IMR-90 (cell line): ENCODE measurements at regions not wholly inside any gene's neighbourhood (a gene's known extent, or its start where the extent isn't known, plus 50 kb on each side); places are given as distances from the start of the nearest gene placed in this dataset.

Source experiments
- ATAC-seq: fragments of 200-7000 bp; cut with Tn5 transposase; 2 replicates; pipeline ENCODE4 v1.9.1; 2020; ENCODE audit warnings: low read depth, mild to moderate bottlenecking, moderate library complexity
- BruUV-seq: library from RNA; stranded (reverse); fragments of 400-500 nt; replicated peaks from 2 replicates; lab custom pipeline; 2021; lab: Mats Ljungman, UMichigan
- CTCF ChIA-PET: fragments of 300-600 bp; formaldehyde crosslinking; extraction: SDS; loops from one replicate; lab custom pipeline; 2021; ENCODE audit warnings: antibody characterized with exemption; lab: Yijun Ruan, JAX
- POLR2A ChIA-PET: fragments of 300-600 bp; sonication (Branson Sonifier 250); formaldehyde crosslinking; loops from one replicate; lab custom pipeline; 2022; ENCODE audit warnings: antibody characterized with exemption; ENCODE audit not compliant: unreplicated experiment; lab: Charles Lee
- DNase-seq: peaks from one replicate; pipeline ENCODE4 v3.0.0; 2013
- H2AFZ ChIP-seq: replicated peaks from 2 replicates; pipeline ENCODE3; 2013; ENCODE audit warnings: low read length, mild to moderate bottlenecking; ENCODE audit not compliant: poor library complexity
- H2AK5ac ChIP-seq: 2 replicates; pipeline ENCODE4 v1.6.1; 2013; ENCODE audit warnings: low read depth, low read length, inconsistent platforms
- H2AK9ac ChIP-seq: replicated peaks from 2 replicates; pipeline ENCODE3; 2013; ENCODE audit warnings: mild to moderate bottlenecking, low read depth, low read length, moderate library complexity; ENCODE audit not compliant: poor library complexity
- H2BK120ac ChIP-seq: 2 replicates; pipeline ENCODE4 v1.6.1; 2013; ENCODE audit warnings: low read depth, low read length, inconsistent platforms
- H2BK15ac ChIP-seq: 3 replicates; pipeline ENCODE4 v1.6.1; 2013; ENCODE audit warnings: low read depth, low read length, inconsistent platforms
- H2BK20ac ChIP-seq: 2 replicates; pipeline ENCODE4 v1.6.1; 2013; ENCODE audit warnings: low read depth, mild to moderate bottlenecking, inconsistent platforms, low read length, moderate library complexity
- H2BK5ac ChIP-seq: 2 replicates; pipeline ENCODE4 v1.6.1; 2013; ENCODE audit warnings: mild to moderate bottlenecking, low read depth, low read length, inconsistent platforms; ENCODE audit not compliant: poor library complexity, severe bottlenecking
- H3K14ac ChIP-seq: replicated peaks from 2 replicates; pipeline ENCODE4 v1.6.1; 2013; ENCODE audit warnings: low read depth, low read length, inconsistent platforms
- H3K18ac ChIP-seq: 2 replicates; pipeline ENCODE4 v1.6.1; 2013; ENCODE audit warnings: low read depth, low read length, control low read depth
- H3K23ac ChIP-seq: 2 replicates; pipeline ENCODE4 v1.6.1; 2013; ENCODE audit warnings: low read depth, low read length, inconsistent platforms
- H3K27ac ChIP-seq: 2 replicates; pipeline ENCODE4 v1.5.1; 2013; ENCODE audit warnings: mild to moderate bottlenecking, control low read depth, low read length; ENCODE audit not compliant: insufficient read depth
- H3K27me3 ChIP-seq: 2 replicates; pipeline ENCODE4 v1.6.1; 2013; ENCODE audit warnings: low read length; ENCODE audit not compliant: control insufficient read depth, insufficient read depth
- H3K36me3 ChIP-seq: 2 replicates; pipeline ENCODE4 v1.6.1; 2013; ENCODE audit warnings: low read length, mixed read lengths; ENCODE audit not compliant: control insufficient read depth, insufficient read depth
- H3K4ac ChIP-seq: 2 replicates; pipeline ENCODE4 v1.6.1; 2013; ENCODE audit warnings: low read depth, low read length, inconsistent platforms
- H3K4me1 ChIP-seq: 2 replicates; pipeline ENCODE4 v1.6.1; 2013; ENCODE audit warnings: low read length, mixed read lengths; ENCODE audit not compliant: control insufficient read depth, insufficient read depth
- H3K4me2 ChIP-seq: 2 replicates; pipeline ENCODE4 v1.6.1; 2013; ENCODE audit warnings: low read depth, mild to moderate bottlenecking, control low read depth, low read length, moderate library complexity
- H3K4me3 ChIP-seq: 2 replicates; pipeline ENCODE4 v1.5.1; 2013; ENCODE audit warnings: low read depth, mild to moderate bottlenecking, control low read depth, low read length, moderate library complexity; ENCODE audit not compliant: insufficient read depth
- H3K56ac ChIP-seq: 2 replicates; pipeline ENCODE4 v1.6.1; 2013; ENCODE audit warnings: low read length, inconsistent platforms; ENCODE audit not compliant: insufficient read depth; ENCODE audit errors: extremely low read depth
- H3K79me1 ChIP-seq, 2 experiments: 2 replicates each; pipeline ENCODE4 v1.6.1; 2013; ENCODE audit warnings: low read length in 2 of 2, inconsistent platforms in 1 of 2, low read depth in 1 of 2
- H3K9ac ChIP-seq: 2 replicates; pipeline ENCODE4 v1.6.1; 2013; ENCODE audit warnings: low read depth, low read length, control low read depth
- H3K9me1 ChIP-seq: 2 replicates; pipeline ENCODE4 v1.6.1; 2013; ENCODE audit warnings: low read length, inconsistent platforms; ENCODE audit not compliant: insufficient read depth
- H3K9me3 ChIP-seq: 2 replicates; pipeline ENCODE4 v1.6.1; 2013; ENCODE audit warnings: low read length; ENCODE audit not compliant: control insufficient read depth, insufficient read depth
- H4K20me1 ChIP-seq: 2 replicates; pipeline ENCODE4 v1.6.1; 2013; ENCODE audit warnings: low read length, inconsistent platforms; ENCODE audit not compliant: insufficient read depth
- H4K5ac ChIP-seq: 2 replicates; pipeline ENCODE4 v1.6.1; 2013; ENCODE audit warnings: mild to moderate bottlenecking, low read depth, low read length, control low read depth
- H4K8ac ChIP-seq, 2 experiments: 2 replicates each; pipeline ENCODE4 v1.6.1; 2013; ENCODE audit warnings: low read depth in 2 of 2, low read length in 2 of 2, control low read depth in 1 of 2, inconsistent platforms in 1 of 2
- H4K91ac ChIP-seq: 2 replicates; pipeline ENCODE4 v1.6.1; 2013; ENCODE audit warnings: low read depth, low read length, inconsistent platforms; ENCODE audit not compliant: insufficient read depth
- BHLHE40 ChIP-seq: fragments of 150-350 bp; IDR thresholded peaks from 2 replicates; pipeline ENCODE4 v1.6.1; 2016; ENCODE audit warnings: mild to moderate bottlenecking, low read depth, low read length
- CEBPB ChIP-seq: IDR thresholded peaks from 2 replicates; pipeline ENCODE4 v1.6.1; 2012; ENCODE audit warnings: low read depth, low read length, improper control_type of control experiment
- CHD1 ChIP-seq: IDR thresholded peaks from 2 replicates; pipeline ENCODE4 v1.6.1; 2012; ENCODE audit warnings: low read depth, low read length, improper control_type of control experiment
- FOS ChIP-seq: fragments of 150-350 bp; IDR thresholded peaks from 2 replicates; pipeline ENCODE4 v1.6.1; 2016; ENCODE audit warnings: low read depth, low read length
- MAFK ChIP-seq: IDR thresholded peaks from 2 replicates; pipeline ENCODE4 v1.6.1; 2012; ENCODE audit warnings: low read depth, low read length, improper control_type of control experiment
- MAZ ChIP-seq: IDR thresholded peaks from 2 replicates; pipeline ENCODE4 v1.6.1; 2012; ENCODE audit warnings: low read depth, mild to moderate bottlenecking, low read length, improper control_type of control experiment, moderate library complexity, borderline replicate concordance
- MXI1 ChIP-seq: IDR thresholded peaks from 2 replicates; pipeline ENCODE4 v1.6.1; 2012; ENCODE audit warnings: low read depth, mild to moderate bottlenecking, low read length, moderate library complexity, borderline replicate concordance
- NFE2L2 ChIP-seq: fragments of 150-350 bp; IDR thresholded peaks from 2 replicates; pipeline ENCODE4 v1.6.1; 2016; ENCODE audit warnings: low read depth, mild to moderate bottlenecking, low read length
- POLR2A ChIP-seq: IDR thresholded peaks from 2 replicates; pipeline ENCODE4 v1.6.1; 2012; ENCODE audit warnings: mild to moderate bottlenecking, low read depth, low read length
- RAD21 ChIP-seq: IDR thresholded peaks from 2 replicates; pipeline ENCODE4 v1.6.1; 2012; ENCODE audit warnings: low read length, improper control_type of control experiment
- RCOR1 ChIP-seq: IDR thresholded peaks from 2 replicates; pipeline ENCODE4 v1.6.1; 2012; ENCODE audit warnings: mild to moderate bottlenecking, low read length, improper control_type of control experiment; ENCODE audit not compliant: insufficient replicate concordance
- RFX5 ChIP-seq: IDR thresholded peaks from 2 replicates; pipeline ENCODE4 v1.8.0; 2012; ENCODE audit warnings: low read depth, mild to moderate bottlenecking, low read length, moderate library complexity
- SMC3 ChIP-seq: fragments of 150-350 bp; IDR thresholded peaks from 2 replicates; pipeline ENCODE4 v1.6.1; 2016; ENCODE audit warnings: low read depth, mild to moderate bottlenecking, antibody characterized with exemption, low read length, moderate library complexity
- WGBS, 2 experiments: methylation state at CpG; one replicate each; pipeline versions ENCODE4 v1.1.5 to v1.1.7; 2013; ENCODE audit warnings: missing lambda C conversion rate in 2 of 2; ENCODE audit not compliant: insufficient read length in 1 of 2; ENCODE audit errors: extremely low coverage in 2 of 2; 5-methylcytosine and 5-hydroxymethylcytosine counted together
- dilution Hi-C: fragments of 300-500 bp; cut with HindIII; formaldehyde crosslinking; loops from one replicate; pipeline ENCODE4 v1.14.3; 2018; ENCODE audit warnings: low sequenced_read_pairs; ENCODE audit not compliant: unreplicated experiment
- in situ Hi-C: fragments of 300-500 bp; cut with MboI; formaldehyde crosslinking; loops from 3 replicates; pipeline ENCODE4 v1.14.3; 2019; ENCODE audit warnings: low sequenced_read_pairs, inconsistent platforms, mixed read lengths
- intact Hi-C: fragments of 100-400 bp; cut with micrococcal nuclease; formaldehyde crosslinking; loops from 2 replicates; pipeline ENCODE4 v1.10.0; 2022
- TF ChIP-seq, protein P1 (sequence below): fragments of 150-350 bp; IDR thresholded peaks from 2 replicates; pipeline ENCODE4 v1.6.1; 2017; ENCODE audit warnings: mild to moderate bottlenecking, antibody characterized with exemption, low read length, low read depth
- TF ChIP-seq, protein P2 (sequence below): conservative IDR thresholded peaks from 2 replicates; pipeline ENCODE4 v1.5.1; 2012; ENCODE audit warnings: mild to moderate bottlenecking, low read depth, low read length, improper control_type of control experiment
- TF ChIP-seq, protein P3 (sequence below): fragments of 150-350 bp; IDR thresholded peaks from 2 replicates; pipeline ENCODE4 v1.6.1; 2016; ENCODE audit warnings: low read depth, mild to moderate bottlenecking, low read length, moderate library complexity, borderline replicate concordance

DNA sequence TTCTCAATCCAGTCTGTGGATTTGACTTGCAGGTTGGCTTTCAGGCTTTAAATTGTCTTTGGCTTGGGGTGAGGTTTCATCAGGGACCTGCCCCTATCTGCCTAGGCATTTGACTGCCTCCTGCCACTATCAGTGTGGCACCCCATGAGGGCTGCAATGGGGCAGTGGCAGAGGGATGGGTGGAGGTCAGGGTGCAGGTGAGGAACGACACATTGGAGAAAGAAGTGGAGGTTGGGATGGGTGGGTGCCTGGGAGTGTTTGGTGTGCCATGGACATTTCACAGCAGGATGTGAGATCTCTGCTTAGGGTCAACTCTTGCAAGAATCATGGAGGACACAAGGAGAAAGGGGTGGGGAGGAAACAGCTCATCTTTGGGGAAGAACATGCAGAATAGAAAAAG, 625.1 kb downstream of the PTPRU start:
- no CpG with 5 or more reads among the region's 1 CpG for WGBS, 2 experiments
- CTCF ChIA-PET = no interaction called here

More for the DNA sequence above, 625.1 kb downstream of the PTPRU start:
- no peaks in the 10 kb centered on the region for H3K9me1 ChIP-seq
- no peak overlapping the region for H2AK5ac ChIP-seq
- no peak for TF ChIP-seq MAFK
- TF ChIP-seq MAZ = no peak
- no peak for TF ChIP-seq RAD21
- TF ChIP-seq BHLHE40 = no peak
- TF ChIP-seq CEBPB = no peak
- no peak for TF ChIP-seq SMC3
- TF ChIP-seq FOS = no peak
- no peak for TF ChIP-seq RCOR1
- TF ChIP-seq, protein P1, sequence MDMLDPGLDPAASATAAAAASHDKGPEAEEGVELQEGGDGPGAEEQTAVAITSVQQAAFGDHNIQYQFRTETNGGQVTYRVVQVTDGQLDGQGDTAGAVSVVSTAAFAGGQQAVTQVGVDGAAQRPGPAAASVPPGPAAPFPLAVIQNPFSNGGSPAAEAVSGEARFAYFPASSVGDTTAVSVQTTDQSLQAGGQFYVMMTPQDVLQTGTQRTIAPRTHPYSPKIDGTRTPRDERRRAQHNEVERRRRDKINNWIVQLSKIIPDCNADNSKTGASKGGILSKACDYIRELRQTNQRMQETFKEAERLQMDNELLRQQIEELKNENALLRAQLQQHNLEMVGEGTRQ = no peak
- TF ChIP-seq, protein P2, sequence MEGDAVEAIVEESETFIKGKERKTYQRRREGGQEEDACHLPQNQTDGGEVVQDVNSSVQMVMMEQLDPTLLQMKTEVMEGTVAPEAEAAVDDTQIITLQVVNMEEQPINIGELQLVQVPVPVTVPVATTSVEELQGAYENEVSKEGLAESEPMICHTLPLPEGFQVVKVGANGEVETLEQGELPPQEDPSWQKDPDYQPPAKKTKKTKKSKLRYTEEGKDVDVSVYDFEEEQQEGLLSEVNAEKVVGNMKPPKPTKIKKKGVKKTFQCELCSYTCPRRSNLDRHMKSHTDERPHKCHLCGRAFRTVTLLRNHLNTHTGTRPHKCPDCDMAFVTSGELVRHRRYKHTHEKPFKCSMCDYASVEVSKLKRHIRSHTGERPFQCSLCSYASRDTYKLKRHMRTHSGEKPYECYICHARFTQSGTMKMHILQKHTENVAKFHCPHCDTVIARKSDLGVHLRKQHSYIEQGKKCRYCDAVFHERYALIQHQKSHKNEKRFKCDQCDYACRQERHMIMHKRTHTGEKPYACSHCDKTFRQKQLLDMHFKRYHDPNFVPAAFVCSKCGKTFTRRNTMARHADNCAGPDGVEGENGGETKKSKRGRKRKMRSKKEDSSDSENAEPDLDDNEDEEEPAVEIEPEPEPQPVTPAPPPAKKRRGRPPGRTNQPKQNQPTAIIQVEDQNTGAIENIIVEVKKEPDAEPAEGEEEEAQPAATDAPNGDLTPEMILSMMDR = no peak
- TF ChIP-seq RFX5 = no peak
- TF ChIP-seq NFE2L2 = no peak
- no peak for TF ChIP-seq POLR2A
- TF ChIP-seq, protein P3, sequence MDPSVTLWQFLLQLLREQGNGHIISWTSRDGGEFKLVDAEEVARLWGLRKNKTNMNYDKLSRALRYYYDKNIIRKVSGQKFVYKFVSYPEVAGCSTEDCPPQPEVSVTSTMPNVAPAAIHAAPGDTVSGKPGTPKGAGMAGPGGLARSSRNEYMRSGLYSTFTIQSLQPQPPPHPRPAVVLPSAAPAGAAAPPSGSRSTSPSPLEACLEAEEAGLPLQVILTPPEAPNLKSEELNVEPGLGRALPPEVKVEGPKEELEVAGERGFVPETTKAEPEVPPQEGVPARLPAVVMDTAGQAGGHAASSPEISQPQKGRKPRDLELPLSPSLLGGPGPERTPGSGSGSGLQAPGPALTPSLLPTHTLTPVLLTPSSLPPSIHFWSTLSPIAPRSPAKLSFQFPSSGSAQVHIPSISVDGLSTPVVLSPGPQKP = no peak
- no peak for TF ChIP-seq CHD1
- TF ChIP-seq MXI1 = no peak
- no TSS peak for BruUV-seq
- H3K56ac ChIP-seq = no peak overlapping the region
- H2BK20ac ChIP-seq = no peak overlapping the region
- no peak overlapping the region for H3K4me3 ChIP-seq
- H3K36me3 ChIP-seq = no peaks in the 10 kb centered on the region
- H4K20me1 ChIP-seq = no peaks in the 10 kb centered on the region
- no peak overlapping the region for H2AFZ ChIP-seq
- DNase-seq (no peak), ATAC-seq (no peak)
- no peak overlapping the region for H2BK15ac ChIP-seq
- no peak overlapping the region for H3K27ac ChIP-seq
- H3K4me2 ChIP-seq = no peak overlapping the region
- intact Hi-C loops = no loop called here
- H3K23ac ChIP-seq = no peak overlapping the region
- H3K18ac ChIP-seq = no peak overlapping the region
- dilution Hi-C loops = no loop called here
- no peaks in the 10 kb centered on the region for H3K4me1 ChIP-seq
- H4K8ac ChIP-seq = no peak overlapping the region
- no peak overlapping the region for H4K91ac ChIP-seq
- POLR2A ChIA-PET = no interaction called here
- in situ Hi-C loops = no loop called here
- no peak overlapping the region for H2AK9ac ChIP-seq
- no peaks in the 10 kb centered on the region for H3K27me3 ChIP-seq
- no peak overlapping the region for H3K14ac ChIP-seq
- no peak overlapping the region for H3K9ac ChIP-seq
- no peaks in the 10 kb centered on the region for H3K79me1 ChIP-seq
- no peak overlapping the region for H2BK120ac ChIP-seq
- peaks cover 2% of the 10 kb centered on the region; the same call in 1 of the 2 replicates for H3K9me3 ChIP-seq
- H4K5ac ChIP-seq = no peak overlapping the region
- no peak overlapping the region for H2BK5ac ChIP-seq
- no peak overlapping the region for H3K4ac ChIP-seq
